ENCODE measurements at regions not wholly inside any gene's neighbourhood (a gene's known extent, or its start where the extent isn't known, plus 50 kb on each side); places are given as distances from the start of the nearest gene placed in this dataset.
"Not testable (repeated sequence)": the region's sequence is repeated elsewhere in the genome, so short reads cannot be mapped to it uniquely, and the experiment has no call there.

DNA sequence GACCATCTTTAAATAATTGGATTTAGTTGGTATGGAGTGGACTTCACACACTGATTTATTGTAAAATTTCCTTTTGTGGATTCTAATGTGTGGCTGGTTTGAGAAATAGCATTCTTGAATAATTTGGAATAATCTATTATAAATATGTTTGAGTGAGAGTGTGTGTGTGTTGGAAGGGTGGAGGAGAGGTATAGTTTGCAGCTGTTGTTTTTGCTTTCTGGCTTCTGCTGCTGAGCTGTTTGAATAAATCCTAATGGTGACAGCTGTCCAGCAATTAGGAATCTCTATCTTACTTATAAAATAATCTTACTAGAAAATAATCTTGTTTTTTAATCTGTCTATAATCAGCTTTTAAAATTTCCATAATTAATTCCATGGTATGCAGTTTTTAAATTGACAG, 1283.0 kb upstream of the CDH2 start:
- no peak for DNase-seq

DNA sequence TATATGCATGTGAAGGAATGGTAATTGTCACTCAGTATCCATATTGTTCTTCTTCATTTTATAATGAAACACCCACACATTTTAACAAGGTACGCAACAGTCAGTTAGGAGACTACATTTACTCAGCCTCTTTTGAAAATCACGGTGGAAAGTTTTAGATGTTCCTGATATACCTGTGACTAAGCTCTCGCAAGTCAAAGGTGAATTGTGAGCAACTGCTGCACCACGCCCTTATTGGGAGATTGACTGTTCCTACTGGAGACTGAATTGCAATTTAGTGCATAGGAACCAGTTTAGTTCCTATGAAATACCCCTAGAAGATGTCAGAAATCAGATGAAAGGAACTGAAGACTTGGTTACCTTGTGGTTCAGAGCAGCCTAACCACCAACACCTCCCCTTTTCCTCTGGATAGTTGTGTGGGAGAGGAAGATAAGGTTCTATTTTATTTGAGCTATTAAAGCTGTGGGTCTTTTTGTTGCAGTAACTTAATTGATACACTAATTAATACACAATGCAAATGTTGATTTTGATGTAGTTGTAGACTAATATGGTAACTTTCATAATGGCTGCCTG, 1280.5 kb upstream of the CDH2 start:
- no peak for DNase-seq

DNA sequence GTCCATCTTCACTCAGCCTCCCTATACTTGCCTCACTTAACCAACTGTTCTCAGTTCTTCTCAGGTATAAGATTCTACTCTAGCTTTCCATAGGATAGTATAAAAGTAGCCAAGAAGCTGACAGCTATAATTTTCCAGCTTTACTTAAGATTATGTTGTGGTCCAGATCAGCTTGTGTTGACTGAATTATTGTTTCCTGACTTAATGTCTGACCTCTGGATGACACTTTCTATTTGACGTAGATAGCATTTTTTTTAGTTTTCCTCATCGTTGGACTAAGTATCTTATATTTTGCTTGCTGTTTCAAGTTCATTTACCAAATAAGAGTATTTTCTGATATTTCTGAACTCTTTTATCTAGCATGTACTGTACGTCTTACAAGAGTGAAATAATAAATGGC, 1272.5 kb upstream of the CDH2 start:
- no peak for DNase-seq

DNA sequence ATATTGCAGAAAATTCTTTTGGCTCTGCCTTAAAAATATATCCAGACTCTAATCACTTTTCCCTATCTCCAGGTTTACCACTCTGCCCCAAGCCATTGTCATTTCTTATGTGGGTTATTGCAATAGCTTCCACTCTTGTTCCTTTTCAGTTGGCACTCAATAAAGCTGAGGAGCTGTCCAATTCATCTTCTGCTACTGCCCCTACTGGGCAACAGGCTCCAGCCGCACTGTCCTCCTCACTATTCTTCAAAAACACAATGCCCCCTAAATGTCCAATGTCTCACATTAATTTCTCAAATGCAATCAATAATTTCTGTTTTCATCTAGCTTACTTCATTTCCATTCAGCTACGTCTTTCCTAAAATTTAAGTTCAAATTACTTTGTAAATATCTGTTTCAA, 1262.5 kb upstream of the CDH2 start:
- no peak for DNase-seq

DNA sequence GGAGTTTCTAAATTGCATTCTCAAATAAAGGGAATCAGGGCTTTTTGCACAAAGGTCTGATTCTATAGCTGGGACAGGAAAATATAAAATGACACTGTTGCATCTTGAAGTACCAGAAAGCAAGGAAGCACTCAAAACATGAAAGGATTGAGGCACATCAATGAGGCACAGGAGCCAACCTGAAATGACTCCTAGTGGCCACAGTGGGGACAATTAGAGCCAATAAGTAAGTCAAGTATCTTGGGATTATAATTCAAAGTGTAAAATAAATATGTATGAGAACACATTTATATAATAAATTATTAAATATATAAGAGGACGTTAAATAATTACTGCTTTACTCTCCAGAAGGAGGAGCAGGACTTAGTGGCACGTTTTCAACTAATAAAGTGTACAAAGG, 1259.5 kb upstream of the CDH2 start:
- DNase-seq, result no peak

DNA sequence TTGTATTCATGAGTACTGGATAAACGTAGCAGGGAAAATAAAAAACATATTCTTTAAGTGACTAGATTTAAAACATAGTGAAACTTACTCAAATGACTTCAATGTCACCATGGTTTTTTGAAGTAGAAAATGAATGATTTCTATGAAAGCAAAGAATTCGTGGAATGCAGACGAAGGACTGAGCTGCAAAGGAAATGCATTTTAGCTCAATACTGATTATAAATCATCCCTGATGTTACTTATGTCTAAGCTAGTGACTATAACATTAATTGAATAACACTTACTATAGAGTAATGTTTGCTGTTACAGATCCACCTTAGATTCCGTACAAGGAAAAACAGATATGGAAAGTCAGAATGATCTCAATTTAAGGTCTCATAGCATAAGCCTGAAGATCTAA, 1257.7 kb upstream of the CDH2 start:
- DNase-seq, result no peak

DNA sequence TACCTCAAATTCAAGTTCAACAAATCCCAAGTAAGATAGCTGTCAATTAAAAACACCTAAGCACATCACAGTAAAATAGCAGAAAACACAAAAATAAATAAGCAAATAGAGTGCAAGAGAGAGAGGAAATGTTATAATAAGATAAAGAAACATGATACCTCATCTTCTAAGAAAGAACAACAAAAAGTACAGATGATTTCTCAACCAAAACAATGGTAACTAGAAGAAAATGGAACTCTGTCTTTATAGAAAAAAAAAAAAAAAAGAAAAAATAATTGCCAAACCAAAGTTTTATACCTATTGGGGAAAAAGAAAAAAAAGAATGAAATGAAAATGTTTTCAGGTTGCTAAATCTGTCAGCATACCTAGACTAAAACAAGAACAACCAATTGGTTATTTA, 1253.5 kb upstream of the CDH2 start:
- no peak for DNase-seq

DNA sequence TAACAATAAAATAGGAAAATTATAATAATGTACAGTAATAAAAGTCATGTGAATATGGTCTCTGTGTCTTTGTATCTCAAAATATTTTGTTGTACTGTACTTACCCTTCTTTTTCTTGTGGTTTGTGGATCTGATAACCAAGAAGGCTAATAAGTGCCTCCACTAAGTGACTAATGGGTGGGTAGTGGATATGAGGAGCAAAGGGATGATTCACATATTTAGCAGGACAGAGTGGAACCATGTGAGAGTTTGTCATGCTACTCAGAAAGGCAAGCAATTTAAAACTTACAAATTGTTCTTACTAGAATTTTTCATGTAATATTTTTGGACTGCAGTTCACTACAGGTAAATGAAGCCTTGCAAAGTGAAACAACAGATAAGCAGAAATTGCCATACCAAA, 1241.2 kb upstream of the CDH2 start:
- DNase-seq, result no peak

DNA sequence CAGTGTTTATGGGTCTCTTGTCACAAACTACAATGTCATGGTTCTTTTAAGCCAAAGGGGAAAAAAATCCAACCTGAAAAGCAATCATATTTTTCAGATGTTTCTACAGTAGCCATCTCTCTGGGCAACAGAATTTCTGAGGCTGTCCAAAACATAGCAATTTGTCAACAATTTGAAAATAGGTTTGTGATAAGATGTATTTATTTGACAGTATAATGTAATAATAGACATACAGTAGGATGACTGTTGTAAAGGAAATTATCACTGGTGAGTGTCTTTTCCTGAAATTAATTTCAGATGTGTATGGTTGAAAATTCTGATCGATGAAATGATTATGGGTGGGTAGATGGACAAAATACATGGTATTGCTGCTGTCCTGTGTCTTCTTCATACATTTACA, 1230.1 kb upstream of the CDH2 start:
- DNase-seq, result no peak

DNA sequence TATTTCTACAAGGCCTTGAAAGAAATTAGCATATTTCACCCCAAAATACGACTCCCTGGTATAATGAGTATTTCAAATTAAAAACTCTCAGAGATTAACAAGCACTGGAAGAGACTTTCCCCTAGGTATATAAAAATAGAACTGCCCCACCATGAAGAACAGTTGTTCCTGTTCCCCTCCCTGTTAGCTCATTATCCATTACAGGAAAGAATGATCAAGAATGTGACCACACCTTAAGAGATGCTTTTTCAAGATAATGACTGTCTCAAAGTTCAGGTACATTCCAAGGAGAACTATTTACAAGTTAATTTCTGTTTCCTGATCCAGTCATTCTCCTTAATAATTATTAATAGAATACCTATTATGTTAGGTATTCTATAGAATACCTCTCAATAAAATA, 1220.6 kb upstream of the CDH2 start:
- no peak for DNase-seq

DNA sequence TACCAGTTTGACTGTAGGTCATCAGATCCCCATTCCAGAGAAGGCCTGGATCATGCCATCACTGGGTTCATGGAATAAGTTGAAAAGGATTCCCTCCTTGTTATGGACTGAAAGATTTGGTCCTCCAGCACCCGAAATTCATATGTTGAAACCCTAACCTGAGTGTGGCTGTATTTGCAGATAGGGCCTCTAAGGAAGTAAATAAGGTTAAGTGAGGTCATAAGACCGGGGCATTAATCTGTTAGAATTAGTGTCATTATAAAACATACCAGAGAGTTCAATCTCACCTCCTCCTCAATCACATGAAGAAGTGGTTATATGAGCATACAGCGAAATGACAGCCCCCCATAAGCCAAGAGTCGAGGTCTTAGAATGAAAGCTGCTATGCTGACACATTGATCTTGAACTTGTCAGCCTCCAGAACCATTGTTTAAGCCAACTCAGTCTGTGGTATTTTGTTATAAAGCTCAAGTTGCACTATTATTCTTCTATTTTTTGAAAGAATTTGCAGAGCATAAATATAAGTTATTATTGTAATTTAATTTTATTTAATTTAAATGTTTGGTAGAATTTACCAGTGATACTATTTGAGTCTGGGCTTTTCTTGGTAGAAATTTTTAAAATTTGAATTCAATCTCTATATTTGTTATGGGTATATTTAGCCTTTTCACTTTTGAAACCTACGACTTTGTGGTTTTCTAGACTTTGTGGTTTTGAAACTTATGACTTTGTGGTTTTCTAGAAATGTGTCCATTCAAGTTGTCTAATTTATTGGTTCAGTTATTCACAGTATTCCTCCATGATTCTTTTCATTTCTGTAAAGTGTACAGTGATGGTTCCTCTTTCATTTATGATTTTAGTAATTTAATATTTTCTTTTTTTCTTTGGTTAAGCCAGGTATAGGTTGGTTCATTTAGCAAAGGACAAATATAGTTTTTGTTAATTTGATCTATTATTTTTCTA, 1206.7 kb upstream of the CDH2 start:
- DNase-seq, result no peak

DNA sequence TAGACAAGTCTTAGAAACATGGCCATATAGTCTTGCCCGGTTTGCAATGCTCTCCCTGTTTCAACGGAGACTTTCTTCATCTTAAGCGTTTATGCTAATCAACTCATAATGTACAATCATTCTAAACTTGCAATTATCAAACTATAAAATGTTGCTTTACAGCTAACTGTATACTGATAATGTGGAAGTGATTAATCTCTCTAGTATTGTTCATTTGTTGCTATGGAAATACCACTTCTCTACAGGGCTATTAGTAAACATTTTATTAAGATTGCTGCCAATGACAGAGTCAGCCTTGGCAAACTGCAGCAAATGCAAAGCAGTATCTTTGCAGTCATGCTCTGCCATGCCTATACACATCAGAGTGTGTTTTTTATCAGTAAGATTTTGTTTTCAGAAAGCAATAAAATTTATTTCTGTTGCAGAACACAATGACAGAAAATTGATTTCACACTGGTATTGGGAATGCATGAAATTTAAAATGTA, 1201.8 kb upstream of the CDH2 start:
- no peak for DNase-seq

DNA sequence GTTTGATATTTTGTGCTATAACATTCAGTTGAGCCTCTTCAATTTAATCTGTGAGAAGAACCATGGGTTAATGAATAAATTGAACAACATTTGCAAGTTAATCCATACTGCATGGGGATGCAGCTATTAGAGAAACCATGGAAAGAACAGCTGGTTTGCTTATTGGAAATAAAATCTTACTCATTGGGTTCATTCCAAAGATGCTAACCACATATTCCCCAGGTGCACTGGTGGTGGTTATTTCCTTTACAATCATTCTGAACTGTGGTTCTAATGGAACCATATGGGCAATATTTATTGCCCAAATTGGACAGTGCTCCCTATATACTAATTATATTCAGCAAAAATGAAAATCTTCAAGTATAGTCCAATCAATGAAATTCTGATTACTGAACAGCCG, 1200.4 kb upstream of the CDH2 start:
- DNase-seq, result no peak

DNA sequence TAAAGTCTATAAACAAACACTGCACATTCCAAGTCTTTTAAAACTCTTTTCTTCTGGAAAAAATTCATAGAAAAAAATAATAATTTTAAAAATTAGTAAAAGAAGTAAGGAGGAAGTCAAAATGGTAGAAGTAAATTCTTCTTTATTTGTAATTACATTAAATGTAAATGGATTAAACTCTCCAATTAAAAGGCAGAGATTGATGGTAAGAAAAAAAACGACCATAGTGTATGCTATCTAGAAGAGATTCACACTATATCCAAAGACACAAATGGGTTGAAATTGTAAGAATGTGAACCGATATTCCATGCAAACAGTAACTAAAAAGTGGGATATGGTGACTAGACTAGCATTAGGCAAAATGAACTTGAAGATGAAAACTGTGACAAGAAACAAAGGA, 1196.1 kb upstream of the CDH2 start:
- DNase-seq, result no peak

DNA sequence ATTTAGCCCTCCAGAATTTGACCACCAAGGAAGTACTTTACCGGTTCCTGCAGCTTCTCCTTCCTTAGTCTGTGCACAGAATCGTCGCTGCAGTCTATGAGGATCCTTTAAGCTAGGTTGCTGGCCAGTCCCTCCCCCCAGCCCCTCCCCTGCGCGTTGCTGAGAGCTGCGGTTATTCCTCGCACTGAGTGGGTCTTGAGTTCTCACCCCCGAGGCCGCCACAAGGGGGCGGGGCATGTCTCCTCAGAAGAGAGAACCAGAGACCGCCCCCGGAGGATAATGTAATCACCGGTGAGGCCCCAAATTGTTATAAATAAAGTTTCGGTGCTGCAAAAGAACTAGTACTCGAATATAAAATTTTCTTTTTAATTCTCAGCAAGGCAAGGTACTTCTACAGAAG, 1184.9 kb upstream of the CDH2 start:
- no peak for DNase-seq

DNA sequence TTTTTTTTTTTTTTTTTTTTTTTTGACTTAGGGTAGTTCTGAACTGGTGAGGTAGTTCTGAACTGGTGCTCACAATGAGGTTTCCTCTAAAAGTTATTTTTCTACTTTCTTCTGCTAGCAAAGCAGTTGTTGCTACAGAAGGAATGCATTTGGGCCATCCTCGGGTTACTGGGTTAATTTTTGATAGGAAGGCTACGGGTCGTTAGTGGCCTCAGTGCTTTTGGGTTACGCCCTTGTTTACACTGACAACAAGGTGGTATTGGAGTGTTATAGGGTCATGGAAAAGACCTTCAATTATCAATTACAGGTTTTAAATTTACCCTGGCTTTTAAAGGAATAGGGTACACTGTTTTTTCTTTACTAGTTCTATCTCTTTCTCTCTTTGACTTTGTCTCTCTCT, 1183.7 kb upstream of the CDH2 start:
- DNase-seq, result not testable (repeated sequence)

DNA sequence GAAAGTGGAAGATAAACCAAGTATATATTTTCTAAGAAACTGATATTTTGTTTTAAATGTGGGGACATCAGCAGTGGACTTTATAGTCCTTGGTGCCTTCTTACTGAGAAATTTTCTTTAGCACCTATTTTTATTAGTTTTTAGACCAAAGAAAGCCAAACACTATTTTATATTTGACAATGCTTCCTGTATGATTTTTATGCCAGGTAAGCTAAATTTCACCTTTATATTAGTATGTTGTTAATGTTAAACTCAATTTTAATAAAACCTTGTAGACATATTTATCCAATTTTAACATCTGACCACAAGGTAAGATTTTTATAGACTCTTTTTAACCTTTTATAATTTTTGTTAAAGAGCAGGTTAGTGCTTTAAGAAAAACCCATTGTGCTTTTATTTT, 1182.3 kb upstream of the CDH2 start:
- DNase-seq, result not testable (repeated sequence)

DNA sequence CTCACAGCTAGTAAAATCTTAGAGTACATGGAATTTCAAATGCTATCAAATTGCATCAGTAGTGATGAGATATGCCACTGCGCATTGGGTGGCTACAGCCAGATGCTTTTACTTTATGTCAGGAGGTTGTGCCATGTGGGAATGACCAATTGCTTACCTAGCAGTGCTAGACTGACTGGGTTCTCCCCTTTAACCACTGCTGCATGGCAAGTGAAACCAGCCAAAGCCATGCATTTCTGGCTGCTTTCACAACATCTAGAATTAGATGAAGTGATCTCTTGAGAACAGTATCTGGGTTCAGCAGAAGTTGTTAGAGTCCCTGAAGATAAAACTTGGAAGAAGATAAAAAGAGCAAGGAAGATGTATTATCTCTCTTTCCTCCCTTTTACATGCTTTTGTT, 1174.2 kb upstream of the CDH2 start:
- DNase-seq, result no peak

DNA sequence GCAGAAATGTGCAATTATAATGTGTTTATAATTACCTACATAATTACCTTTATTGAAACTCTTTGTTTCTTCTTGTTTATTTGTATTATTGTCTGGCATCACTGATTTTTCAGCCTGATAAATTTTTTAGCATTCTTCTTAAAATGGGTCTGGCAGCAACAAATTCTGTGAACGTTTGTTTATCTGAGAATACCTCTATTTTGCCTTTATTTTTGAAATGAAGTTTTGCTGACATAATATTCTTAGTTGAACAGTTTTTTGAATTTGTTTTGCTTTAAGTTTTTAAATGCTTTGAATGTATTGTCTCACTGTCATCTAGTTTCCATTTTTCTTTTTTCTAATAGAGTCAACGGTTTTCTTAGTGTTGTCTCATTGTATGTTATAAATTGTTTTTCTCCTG, 1152.0 kb upstream of the CDH2 start:
- DNase-seq, result no peak

DNA sequence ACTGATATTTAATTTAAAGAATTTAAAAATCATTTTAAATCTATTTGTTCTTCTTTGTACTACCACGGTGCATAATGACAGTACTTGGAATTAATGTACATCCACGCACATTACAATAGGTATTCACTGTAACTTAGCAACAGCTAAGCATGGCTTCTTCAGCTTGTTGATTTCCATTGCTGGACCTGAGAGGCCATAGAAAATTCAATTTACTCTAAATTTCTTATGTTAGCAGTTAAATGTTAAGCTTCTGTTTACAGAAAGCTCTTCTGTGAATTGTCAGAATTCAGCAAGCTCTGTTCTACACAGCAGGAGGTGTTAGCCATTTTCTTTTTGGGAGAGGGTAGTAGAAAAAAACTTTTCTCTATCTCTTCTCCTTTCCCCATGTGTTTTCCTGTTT, 1149.3 kb upstream of the CDH2 start:
- DNase-seq, result peak; percentile 69

DNA sequence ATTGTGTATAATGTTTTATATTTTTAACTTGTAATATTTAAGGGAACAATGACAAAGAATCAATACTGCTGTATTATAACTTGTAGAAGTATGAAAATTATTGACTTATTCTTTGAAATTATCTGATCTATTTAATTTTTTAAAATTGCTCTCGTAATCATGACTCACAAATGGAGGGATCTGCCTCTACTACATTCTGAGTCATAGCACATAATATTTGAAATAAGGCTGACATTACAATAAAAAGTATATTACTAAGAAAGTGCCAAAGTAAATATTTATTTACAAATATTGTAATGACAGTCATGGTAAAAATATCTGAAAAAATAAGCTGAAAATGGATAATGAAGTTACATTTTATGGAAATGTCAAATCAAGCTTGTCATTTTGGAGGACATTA, 1144.6 kb upstream of the CDH2 start:
- DNase-seq, result no peak

DNA sequence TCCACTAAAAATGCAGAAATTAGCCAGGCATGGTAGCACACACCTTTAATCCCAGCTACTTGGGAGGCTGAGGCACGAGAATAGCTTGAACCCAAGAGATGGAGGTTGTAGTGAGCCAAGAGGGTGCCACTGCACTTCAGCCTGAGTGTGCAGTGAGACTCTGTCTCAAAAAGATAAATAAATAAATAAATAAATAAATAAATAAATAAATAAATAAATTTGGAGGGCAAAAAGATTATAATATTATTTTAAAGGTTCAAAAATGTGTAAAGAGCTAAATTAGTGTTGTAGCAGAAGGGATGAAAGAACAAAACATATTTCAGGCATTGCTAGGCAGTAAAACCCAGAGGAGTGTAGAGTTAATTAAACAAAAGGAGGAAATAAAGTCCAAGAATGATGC, 1136.4 kb upstream of the CDH2 start:
- DNase-seq, result no peak

DNA sequence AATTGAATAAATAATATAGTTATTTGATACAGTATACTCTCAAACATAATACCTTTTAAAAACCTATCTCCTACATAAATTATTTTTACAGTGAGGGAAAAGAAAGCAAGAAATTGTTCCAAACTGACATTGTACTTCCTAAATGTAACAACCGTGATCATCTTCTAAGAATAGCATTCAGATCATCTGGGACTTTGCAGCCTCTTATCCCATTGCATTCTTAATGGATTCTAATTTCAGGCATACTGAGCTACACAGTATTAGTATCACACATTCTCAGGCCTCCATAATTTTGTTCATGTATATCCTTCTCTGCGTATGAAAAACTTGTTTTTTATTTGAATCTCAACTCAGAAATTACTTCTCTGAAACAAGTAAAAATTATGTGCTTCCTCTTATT, 1134.7 kb upstream of the CDH2 start:
- DNase-seq, result no peak

DNA sequence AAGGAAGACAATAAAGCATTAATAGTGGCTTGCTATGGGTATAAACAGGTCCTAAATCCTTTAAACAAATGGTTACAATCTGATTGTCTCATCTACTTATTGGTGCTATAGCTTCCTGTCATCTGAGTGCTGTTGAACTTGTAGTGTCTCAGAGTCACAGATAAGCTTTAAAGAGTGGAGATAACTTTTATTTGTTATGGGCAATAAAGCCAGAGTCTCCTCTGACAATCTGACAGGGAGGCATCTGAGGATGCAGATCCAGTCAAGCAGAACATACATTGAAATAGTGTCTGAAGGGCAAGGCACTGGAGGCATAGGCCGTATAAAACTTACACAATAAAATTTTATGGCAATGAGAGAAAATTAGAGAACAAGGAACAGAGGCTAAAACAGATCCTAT, 1132.4 kb upstream of the CDH2 start:
- DNase-seq, result no peak

DNA sequence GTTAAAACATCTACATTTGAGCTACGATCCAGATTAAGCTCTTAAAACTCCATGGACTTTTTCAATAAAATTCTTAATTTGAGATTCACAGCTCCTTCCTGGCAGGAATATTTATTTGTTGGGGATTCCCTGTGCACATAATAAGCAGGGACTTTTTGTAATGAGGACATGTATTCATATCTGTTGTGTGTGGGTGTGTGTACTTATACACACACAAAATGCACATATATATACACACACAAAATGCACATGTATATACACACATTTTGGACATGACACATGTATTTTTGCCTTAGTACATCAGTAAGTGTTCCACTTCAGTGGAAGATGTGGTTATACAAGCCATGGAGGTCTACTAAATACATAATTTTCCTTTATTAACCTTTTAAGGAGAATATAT, 1131.1 kb upstream of the CDH2 start:
- DNase-seq, result no peak
